ENCODE measurements at regions not wholly inside any gene's neighbourhood (a gene's known extent, or its start where the extent isn't known, plus 50 kb on each side); places are given as distances from the start of the nearest gene placed in this dataset.

GRCh38 chr13:68173111-68173510 lies 943.0 kb upstream of the PCDH9 start:
- FAIRE-seq: no peak
- intact Hi-C loops (cut with micrococcal nuclease): no loop called here

More at GRCh38 chr13:68173111-68173510, 943.0 kb upstream of the PCDH9 start:
- Histone ChIP-seq H3K79me2 (ENCODE audit: control insufficient read depth, insufficient read depth, low read length) (no peaks in the 10 kb centered on the region), H3K27ac (ENCODE audit: extremely low read depth, low read depth, low read length) (no peak overlapping the region), H3K9ac (ENCODE audit: insufficient read depth in 1 of 2, low read depth in 2 of 2, low read length in 2 of 2) (no peak overlapping the region), H3K4me1 (replicated peaks in 1 of 2; ENCODE audit: control insufficient read depth in 2 of 2, insufficient read depth in 2 of 2, low read length in 2 of 2) (no peaks in the 10 kb centered on the region), H3K9me1 (ENCODE audit: control insufficient read depth, insufficient read depth, low read length) (no peaks in the 10 kb centered on the region), H3K27me3 (ENCODE audit: control insufficient read depth in 2 of 2, insufficient read depth in 2 of 2, low read length in 2 of 2) (no peaks in the 10 kb centered on the region), H3K4me3 (no peak overlapping the region), H3K9me3 (replicated peaks; ENCODE audit: control insufficient read depth, insufficient read depth, low read depth, low read length) (no peaks in the 10 kb centered on the region), H4K20me1 (replicated peaks; ENCODE audit: control insufficient read depth, insufficient read depth, low read length) (no peaks in the 10 kb centered on the region), H3K36me3 (ENCODE audit: control insufficient read depth, insufficient read depth, low read length) (no peaks in the 10 kb centered on the region), H3K4me2 (ENCODE audit: insufficient read depth, low read length) (no peak overlapping the region), H2AFZ (ENCODE audit: low read depth, low read length) (no peak overlapping the region)
- DNase-seq (ENCODE audit: extremely low read depth in 1 of 4, low spot score in 3 of 4) (no peak), ATAC-seq (no peak)
- no peak for TF ChIP-seq CHD2 (IDR thresholded peaks at IDR 0.05; ENCODE audit: low read depth, low read length)
- TF ChIP-seq ZNF655 (CRISPR knock-in tag; IDR thresholded peaks at IDR 0.05): no peak
- no peak for TF ChIP-seq HDAC8 (tag; IDR thresholded peaks at IDR 0.05)
- TF ChIP-seq ZBTB26 (CRISPR knock-in tag; IDR thresholded peaks at IDR 0.05): no peak
- TF ChIP-seq BRF1 (IDR thresholded peaks at IDR 0.05; ENCODE audit: borderline replicate concordance, extremely low read depth, insufficient read length): no peak
- TF ChIP-seq SFPQ (IDR thresholded peaks at IDR 0.05; ENCODE audit: low read depth, low read length): no peak
- BruUV-seq (replicated peaks): no TSS peak
- 0% methylated on average over 2 of the region's 2 CpGs for WGBS (ENCODE audit: insufficient coverage, low coverage, missing lambda C conversion rate)
- in situ Hi-C loops (cut with MboI): no loop called here
- POLR2A ChIA-PET: no interaction called here
- CTCF ChIA-PET (ENCODE audit: low intra/inter-chr PET ratio): no interaction called here

Measured in K562 (cell line).